Osteocyte (in vitro differentiated cells): ENCODE measurements at regions not wholly inside any gene's neighbourhood (a gene's known extent, or its start where the extent isn't known, plus 50 kb on each side); places are given as distances from the start of the nearest gene placed in this dataset.
"Not testable (repeated sequence)": the region's sequence is repeated elsewhere in the genome, so short reads cannot be mapped to it uniquely, and the experiment has no call there.

Source experiments
- DNase-seq: peaks from one replicate; pipeline ENCODE4 v3.0.0; 2021; ENCODE audit warnings: mixed read lengths; ENCODE audit not compliant: unreplicated experiment; ENCODE audit errors: extremely low spot score
- H3K27ac Mint-ChIP-seq: one replicate; pipeline ENCODE4 v1.8.0; 2021; ENCODE audit warnings: mild to moderate bottlenecking, mixed read lengths; ENCODE audit not compliant: unreplicated experiment
- H3K27me3 Mint-ChIP-seq: one replicate; pipeline ENCODE4 v1.8.0; 2021; ENCODE audit warnings: mixed read lengths; ENCODE audit not compliant: unreplicated experiment
- H3K36me3 Mint-ChIP-seq: one replicate; pipeline ENCODE4 v1.8.0; 2021; ENCODE audit warnings: mixed read lengths; ENCODE audit not compliant: unreplicated experiment
- H3K4me1 Mint-ChIP-seq: one replicate; pipeline ENCODE4 v1.8.0; 2021; ENCODE audit warnings: mixed read lengths; ENCODE audit not compliant: unreplicated experiment
- H3K4me3 Mint-ChIP-seq: one replicate; pipeline ENCODE4 v1.8.0; 2021; ENCODE audit warnings: mild to moderate bottlenecking, moderate library complexity, mixed read lengths; ENCODE audit not compliant: unreplicated experiment
- H3K9me3 Mint-ChIP-seq: one replicate; pipeline ENCODE4 v1.8.0; 2021; ENCODE audit warnings: mixed read lengths; ENCODE audit not compliant: unreplicated experiment
- TF ChIP-seq, protein P1 (sequence below): fragments of 200-600 bp; sonication (generic); IDR thresholded peaks from 2 replicates; pipeline ENCODE4 v1.5.0; 2021; ENCODE audit warnings: antibody characterized with exemption, mild to moderate bottlenecking, moderate library complexity

DNA sequence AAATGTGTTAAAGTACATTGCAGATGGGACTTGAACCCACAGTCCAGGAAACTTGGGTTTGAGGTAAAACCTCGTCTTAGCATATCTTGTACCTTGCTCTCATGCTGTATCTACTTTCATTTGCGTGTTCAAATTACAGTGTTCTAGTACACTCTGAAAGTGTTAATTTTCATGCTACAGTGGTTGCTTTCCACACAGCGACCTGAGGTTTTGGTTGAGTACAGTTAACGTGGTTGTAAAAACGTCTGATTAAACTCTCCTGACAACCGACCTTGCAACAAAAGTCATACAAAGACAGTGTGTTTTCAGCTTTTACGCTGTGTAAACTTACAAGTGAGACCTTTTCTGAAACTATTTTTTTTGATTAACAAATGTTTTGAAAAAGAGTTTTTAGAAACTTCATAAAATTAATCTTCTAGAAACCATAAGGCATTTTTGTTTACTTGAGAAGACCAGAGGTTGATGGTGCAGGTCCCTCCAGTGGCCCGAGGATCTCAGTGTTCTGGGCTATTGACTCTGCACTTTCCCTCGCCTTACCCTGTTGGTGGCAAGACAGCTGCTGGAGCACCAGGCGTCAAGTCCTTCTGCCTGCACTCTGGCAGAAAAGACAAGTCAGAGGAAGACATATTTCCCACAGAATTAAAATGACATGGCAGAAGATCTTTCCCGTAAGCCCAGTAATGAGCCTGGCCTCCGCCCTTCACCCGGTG lies 334.0 kb downstream of the THBS2 start:
- Mint-ChIP-seq H3K4me3 (no peak overlapping the region), H3K36me3 (no peaks in the 10 kb centered on the region), H3K9me3 (no peaks in the 10 kb centered on the region), H3K27me3 (peaks cover 19% of the 10 kb centered on the region), H3K4me1 (peaks cover 11% of the 10 kb centered on the region), H3K27ac (no peak overlapping the region)
- TF ChIP-seq, protein P1, sequence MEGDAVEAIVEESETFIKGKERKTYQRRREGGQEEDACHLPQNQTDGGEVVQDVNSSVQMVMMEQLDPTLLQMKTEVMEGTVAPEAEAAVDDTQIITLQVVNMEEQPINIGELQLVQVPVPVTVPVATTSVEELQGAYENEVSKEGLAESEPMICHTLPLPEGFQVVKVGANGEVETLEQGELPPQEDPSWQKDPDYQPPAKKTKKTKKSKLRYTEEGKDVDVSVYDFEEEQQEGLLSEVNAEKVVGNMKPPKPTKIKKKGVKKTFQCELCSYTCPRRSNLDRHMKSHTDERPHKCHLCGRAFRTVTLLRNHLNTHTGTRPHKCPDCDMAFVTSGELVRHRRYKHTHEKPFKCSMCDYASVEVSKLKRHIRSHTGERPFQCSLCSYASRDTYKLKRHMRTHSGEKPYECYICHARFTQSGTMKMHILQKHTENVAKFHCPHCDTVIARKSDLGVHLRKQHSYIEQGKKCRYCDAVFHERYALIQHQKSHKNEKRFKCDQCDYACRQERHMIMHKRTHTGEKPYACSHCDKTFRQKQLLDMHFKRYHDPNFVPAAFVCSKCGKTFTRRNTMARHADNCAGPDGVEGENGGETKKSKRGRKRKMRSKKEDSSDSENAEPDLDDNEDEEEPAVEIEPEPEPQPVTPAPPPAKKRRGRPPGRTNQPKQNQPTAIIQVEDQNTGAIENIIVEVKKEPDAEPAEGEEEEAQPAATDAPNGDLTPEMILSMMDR: no peak
- DNase-seq: no peak

GRCh38 chr6:168916576-168917211 lies 337.0 kb downstream of the THBS2 start:
- TF ChIP-seq, protein P1: no peak
- H3K4me1 Mint-ChIP-seq: peaks cover 11% of the 10 kb centered on the region
- H3K9me3 Mint-ChIP-seq: peaks cover 5% of the 10 kb centered on the region
- H3K4me3 Mint-ChIP-seq: no peak overlapping the region
- no peaks in the 10 kb centered on the region for H3K36me3 Mint-ChIP-seq
- peaks cover 6% of the 10 kb centered on the region for H3K27me3 Mint-ChIP-seq
- H3K27ac Mint-ChIP-seq: no peak overlapping the region
- no peak for DNase-seq

DNA sequence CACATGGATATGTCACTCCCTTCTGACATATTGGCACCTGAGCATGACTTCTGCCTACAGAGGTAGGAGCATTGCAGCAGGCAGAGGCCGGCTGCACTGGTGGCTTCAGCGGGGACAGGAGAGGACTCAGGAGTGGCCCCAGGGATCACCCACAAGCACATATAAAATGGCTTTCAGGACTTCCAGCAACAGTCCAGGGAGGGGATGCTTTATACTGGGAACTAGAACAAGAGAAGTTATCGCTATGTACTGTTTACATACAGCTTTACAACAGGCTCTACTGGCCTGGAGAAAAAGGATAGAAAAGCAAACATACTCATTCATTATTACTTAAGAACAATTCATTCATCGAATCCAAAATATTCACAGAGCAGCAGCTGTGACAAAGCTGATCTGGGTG lies 337.8 kb downstream of the THBS2 start:
- H3K36me3 Mint-ChIP-seq: no peaks in the 10 kb centered on the region
- no peak overlapping the region for H3K27ac Mint-ChIP-seq
- H3K4me3 Mint-ChIP-seq: no peak overlapping the region
- peaks cover 11% of the 10 kb centered on the region for H3K4me1 Mint-ChIP-seq
- TF ChIP-seq, protein P1: no peak
- H3K27me3 Mint-ChIP-seq: peaks cover 6% of the 10 kb centered on the region
- DNase-seq: no peak
- peaks cover 5% of the 10 kb centered on the region for H3K9me3 Mint-ChIP-seq

DNA sequence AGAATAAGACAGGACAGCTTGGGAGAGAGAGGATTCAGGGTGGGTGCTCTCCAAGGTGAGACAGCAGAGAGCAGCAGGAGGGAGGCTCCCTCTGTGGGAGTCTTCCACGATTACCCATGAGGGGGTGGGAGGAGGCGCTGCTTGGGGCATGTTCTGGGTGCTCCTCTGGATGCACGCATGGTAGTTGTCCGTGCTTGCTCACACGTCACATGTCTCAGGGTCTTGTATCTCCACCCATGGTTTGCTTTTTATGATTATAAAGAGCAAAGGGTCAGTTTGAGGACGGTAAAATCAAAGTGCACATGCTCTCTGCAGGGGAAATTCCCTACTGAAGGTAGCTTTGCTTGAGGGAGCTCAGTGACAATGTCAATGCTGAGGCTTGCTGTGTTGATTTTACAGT lies 338.4 kb downstream of the THBS2 start:
- TF ChIP-seq, protein P1: no peak
- Mint-ChIP-seq H3K36me3 (no peaks in the 10 kb centered on the region), H3K9me3 (peaks cover 5% of the 10 kb centered on the region), H3K27ac (no peak overlapping the region), H3K4me1 (peaks cover 11% of the 10 kb centered on the region), H3K4me3 (no peak overlapping the region), H3K27me3 (peaks cover 2% of the 10 kb centered on the region)
- no peak for DNase-seq

- no peaks in the 10 kb centered on the region for H3K36me3 Mint-ChIP-seq
- H3K9me3 Mint-ChIP-seq: peaks cover 5% of the 10 kb centered on the region
- no peaks in the 10 kb centered on the region for H3K27me3 Mint-ChIP-seq
- H3K4me1 Mint-ChIP-seq: peaks cover 14% of the 10 kb centered on the region
- no peak overlapping the region for H3K27ac Mint-ChIP-seq
- TF ChIP-seq, protein P1: no peak
- no peak for DNase-seq
- no peak overlapping the region for H3K4me3 Mint-ChIP-seq
These were observed 339.7 kb downstream of the THBS2 start for GRCh38 chr6:168913866-168914469.

- DNase-seq, H3K9me3 Mint-ChIP-seq, H3K27me3 Mint-ChIP-seq, H3K4me3 Mint-ChIP-seq, H3K27ac Mint-ChIP-seq, H3K36me3 Mint-ChIP-seq: not testable (repeated sequence)
- peaks cover 15% of the 10 kb centered on the region for H3K4me1 Mint-ChIP-seq
These were observed 340.3 kb downstream of the THBS2 start for GRCh38 chr6:168913231-168913865.
